ENCODE measurements at regions not wholly inside any gene's neighbourhood (a gene's known extent, or its start where the extent isn't known, plus 50 kb on each side); places are given as distances from the start of the nearest gene placed in this dataset.

- no peak for DNase-seq
These were observed 120.7 kb upstream of the BANK1 start for GRCh38 chr4:101669832-101670188.

DNA sequence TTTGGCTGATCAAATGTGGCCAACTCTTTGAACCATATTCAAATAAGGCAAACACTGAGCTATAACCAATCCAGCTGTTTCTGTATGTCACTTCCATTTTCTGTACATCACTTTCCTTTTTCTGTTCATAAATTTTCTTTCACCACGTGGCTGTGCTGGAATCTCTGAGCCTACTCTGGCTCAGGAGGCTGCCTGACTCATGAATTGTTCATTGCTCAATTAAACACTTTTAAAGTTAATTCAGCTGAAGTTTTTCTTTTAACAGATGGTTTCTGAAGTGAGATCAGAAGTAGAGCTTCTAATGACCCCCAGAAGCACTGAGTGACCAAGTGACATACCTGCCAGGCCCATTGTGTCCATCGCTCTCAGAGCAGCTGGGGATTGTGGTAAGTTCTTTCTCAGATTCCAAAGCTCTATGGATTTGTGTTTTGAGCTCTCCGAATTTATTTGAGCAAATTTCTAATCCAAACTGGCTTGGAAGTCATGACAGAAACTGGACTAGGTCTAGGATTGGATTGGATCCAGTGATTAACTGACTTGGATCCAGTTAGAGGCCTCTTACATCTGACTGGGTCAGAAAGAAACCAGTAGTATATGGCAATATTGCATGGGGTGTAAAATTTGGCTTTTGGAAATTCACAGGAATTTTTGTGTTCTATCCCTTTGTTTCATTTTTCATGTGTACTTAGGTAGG, 121.2 kb upstream of the BANK1 start:
- no peak for DNase-seq

DNA sequence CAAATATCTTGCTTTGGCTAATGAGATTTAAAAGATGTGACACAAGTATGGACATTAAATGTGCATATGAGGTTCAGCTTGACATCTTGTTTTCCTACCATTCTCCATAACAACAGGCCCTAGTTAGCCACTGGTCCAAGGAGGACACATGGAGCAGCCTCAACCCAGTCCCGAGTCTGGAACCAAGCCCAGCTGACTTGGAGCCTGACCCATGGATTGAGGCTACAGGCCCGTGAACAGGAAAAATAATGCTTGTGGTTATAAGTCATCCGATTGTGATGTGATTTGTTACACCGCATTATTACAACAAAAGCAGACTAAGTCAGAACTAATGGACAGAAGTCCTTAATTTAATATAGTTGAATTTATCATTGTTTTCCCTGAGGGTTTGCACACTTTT, 123.2 kb upstream of the BANK1 start:
- no peak for DNase-seq

GRCh38 chr4:101660607-101661006, 129.9 kb upstream of the BANK1 start:
- DNase-seq: no peak

GRCh38 chr4:101655857-101656256, 134.7 kb upstream of the BANK1 start:
- DNase-seq: no peak

DNA sequence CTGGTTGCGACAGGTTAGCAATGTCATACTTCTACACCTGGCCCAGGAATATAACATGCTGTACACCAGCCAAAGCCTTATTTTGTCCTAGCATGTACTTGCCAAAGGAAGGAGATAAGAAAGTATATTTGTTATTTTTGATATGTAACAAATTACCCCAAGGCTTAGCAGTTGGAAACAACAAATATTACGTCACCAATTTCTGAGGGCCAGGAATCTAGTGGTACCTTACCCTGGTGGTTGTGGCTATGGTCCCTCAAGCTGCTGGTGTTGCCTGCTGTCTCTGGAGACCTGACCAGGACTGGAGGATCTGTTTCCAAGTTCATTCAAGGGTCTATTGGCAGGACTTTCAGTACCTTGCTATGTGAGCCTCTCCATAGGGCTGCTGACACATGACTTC, 135.5 kb upstream of the BANK1 start:
- no peak for DNase-seq

DNA sequence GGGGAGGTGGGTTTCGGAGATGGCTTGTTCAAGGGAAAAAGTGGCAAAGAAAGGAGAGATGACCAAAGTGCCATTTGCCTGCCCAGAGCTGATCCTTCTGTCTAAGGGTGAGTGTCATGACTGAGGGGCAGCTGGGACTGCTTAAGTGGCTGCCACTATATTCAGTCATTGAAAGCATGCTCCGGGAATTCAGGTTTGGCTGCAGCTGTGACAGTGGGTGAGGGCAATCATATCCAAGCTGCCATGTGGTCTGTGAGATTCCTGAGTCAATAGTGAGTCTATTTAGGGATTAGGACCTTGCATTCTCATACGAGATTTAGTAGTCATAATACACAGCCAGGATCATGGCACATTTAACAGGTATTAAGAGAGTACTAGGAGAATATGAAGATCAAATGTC, 138.8 kb upstream of the BANK1 start:
- DNase-seq: no peak

GRCh38 chr4:101649790-101650515, 140.6 kb upstream of the BANK1 start:
- DNase-seq: no peak

DNA sequence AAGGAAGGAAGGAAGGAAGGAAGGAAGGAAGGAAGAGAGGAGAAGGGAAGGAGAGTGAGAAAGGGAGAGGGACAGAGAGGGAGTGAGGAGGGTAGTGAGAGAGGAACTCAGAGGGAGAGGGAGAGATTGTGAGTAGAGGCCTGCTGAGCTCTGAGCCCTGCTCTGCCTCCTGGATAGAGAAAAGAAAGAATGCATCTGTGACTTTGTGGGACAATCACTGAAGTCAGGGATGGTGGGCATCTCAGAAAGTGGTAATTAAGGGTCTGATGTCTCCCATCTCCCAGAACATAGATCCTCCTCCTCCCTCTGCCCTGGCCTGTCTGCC, 142.9 kb upstream of the BANK1 start:
- DNase-seq: no peak

- no peak for DNase-seq
These were observed 146.0 kb upstream of the BANK1 start for GRCh38 chr4:101644516-101644915.

- DNase-seq: peak in 1 of 2 donors; percentile 4
These were observed 147.2 kb upstream of the BANK1 start for GRCh38 chr4:101643186-101643837.

- DNase-seq: peak; percentile 5 to 41
These were observed 157.8 kb upstream of the BANK1 start for GRCh38 chr4:101632766-101633165.

DNA sequence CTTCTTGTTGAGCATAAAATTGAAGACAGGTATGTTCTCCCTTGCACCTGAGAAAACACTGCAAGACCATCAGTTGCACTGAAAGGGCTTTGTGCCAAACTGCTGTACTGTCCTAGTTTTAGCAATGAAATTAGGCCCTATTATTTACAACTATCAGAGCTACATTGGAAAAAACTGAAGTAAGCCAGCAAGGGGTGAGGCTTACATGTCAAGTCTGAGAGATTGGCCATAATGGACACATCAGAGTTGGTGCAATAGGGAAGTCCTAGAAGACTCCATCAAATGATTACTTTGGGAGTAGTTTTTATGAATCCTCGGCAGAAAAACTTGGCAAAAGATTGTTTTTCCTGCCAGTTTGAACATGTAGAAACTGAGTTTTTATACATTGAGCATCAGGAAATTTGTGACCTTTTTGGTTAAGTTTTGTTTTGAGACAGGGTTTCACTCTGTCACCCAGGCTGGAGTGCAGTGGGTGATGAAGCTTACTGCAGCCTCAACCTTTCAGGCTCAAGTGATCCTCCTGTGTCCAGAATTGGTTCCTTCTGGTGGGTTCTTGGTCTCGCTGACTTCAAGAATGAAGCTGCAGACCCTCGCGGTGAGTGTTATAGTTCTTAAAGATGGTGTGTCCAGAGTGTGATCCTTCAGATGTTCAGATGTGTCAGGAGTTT, 160.1 kb upstream of the BANK1 start:
- DNase-seq: no peak

DNA sequence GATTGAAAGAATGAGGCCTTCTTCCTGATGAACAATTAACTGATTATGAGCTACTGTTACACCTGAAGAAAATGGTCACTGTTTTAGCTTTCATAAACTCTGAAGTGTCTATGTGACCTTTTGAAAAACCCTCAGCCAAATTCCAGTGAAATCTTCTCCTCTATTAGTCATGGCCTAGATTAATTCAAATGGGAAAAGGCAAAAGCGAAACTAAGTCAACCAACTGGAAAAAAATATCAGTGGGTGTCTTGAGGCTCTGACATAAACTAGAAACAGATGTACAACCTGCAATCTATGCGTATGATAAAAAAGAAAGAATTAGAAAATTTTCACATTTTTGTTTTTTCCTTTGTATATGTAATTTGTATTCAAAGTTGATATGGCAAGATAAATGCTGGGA, 169.4 kb upstream of the BANK1 start:
- DNase-seq: no peak

DNA sequence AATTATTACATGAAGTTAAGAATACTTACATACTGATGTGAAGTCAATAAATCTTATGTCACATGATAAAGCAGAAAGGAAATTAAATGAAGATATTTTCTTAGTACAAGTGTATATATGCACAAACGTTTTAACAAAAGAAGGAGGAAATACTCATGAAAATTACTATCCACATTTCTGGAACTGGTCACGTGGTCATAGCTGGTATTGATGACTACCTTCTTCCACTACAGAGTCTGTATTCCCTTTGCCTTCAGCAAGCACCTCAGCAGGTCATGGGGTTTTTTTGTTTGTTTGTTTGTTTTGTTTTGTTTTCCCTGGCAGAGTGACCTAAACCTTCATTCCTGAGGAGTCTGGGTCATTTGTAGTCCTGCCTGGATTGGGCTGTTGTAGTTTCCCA, 174.9 kb upstream of the BANK1 start:
- DNase-seq: no peak

DNA sequence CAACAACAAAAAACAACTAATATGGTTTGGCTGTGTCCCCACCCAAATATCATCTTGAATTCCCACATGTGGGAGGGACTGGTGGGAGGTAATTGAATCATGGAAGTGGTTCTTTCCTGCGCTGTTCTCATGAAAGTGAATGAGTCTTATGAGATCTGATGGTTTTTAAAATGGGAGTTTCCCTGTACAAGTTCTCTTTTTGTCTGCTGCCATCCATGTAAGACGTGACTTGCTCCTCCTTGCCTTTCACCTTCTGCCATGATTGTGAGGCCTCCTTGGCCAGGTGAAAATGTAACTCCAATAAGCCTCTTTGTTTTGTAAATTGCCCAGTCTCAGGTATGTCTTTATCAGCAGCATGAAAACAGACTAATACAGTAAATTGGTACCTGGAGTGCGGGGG, 183.5 kb upstream of the BANK1 start:
- peak in 1 of 2 donors; percentile 11 for DNase-seq

DNA sequence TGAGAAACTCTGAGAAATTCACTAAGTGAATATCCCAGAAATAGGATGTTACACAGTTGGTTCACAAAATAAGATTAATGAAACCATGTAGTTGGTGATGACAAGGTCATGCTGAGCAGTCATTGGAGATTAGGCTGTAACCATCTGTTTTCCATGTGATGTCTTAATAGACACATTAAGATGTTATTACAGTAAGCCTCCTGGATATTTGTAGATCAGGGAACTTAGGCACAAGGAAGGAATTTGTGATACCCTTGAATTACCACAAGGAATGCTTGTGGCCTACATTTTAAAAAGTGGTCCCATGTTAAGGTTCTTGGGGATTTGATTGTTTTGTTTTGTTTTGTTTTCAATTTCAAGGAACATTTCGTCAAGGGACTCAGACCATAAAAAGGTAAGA, 185.6 kb upstream of the BANK1 start:
- DNase-seq: no peak

DNA sequence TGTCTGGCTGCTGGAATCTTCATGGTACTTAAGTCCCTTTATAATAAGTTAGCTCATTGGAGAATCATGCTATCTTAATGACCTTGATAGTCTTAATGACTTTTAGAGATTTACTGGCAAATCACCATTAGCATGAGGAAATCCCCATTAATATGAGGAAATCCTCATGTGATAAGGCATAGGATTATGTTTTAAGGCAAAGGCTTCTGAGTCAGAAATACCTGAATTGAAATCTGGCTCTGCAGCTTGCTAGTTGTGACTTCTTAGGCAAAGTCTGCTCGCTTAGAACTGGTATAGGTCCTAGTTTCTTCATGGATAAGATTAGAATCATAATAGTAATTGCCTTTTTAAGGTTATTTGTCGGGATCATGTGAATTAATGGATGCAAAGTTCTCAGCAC, 190.2 kb upstream of the BANK1 start:
- DNase-seq: no peak

DNA sequence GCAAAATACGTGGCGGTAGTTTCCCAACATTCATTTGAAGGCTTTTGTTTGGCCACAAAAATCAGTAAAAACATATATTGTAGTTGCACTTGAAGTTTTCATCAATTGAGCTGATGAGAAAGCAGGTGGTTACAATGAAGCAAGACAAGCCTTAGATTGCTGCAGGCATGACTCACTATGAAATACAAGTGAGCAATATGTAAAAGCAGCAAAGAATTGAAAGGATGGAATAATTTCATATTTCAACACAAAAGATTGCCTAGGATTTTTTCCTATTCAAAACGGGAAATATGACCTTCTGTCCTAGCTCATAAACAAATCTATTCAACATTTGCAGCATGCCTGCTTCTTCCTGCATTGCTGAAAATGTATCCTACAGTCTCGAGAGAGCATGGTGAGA, 190.9 kb upstream of the BANK1 start:
- peak; percentile 52 to 69 for DNase-seq

GRCh38 chr4:101596781-101597552, 193.6 kb upstream of the BANK1 start:
- peak; percentile 35 to 41 for DNase-seq

GRCh38 chr4:101594588-101594987, 195.9 kb upstream of the BANK1 start:
- no peak for DNase-seq

- DNase-seq: peak; percentile 63 to 72
These were observed 196.9 kb upstream of the BANK1 start for GRCh38 chr4:101593666-101594065.

- DNase-seq: no peak
These were observed 206.2 kb upstream of the BANK1 start for GRCh38 chr4:101584306-101584705.
